ENCODE measurements at regions not wholly inside any gene's neighbourhood (a gene's known extent, or its start where the extent isn't known, plus 50 kb on each side); places are given as distances from the start of the nearest gene placed in this dataset.

DNA sequence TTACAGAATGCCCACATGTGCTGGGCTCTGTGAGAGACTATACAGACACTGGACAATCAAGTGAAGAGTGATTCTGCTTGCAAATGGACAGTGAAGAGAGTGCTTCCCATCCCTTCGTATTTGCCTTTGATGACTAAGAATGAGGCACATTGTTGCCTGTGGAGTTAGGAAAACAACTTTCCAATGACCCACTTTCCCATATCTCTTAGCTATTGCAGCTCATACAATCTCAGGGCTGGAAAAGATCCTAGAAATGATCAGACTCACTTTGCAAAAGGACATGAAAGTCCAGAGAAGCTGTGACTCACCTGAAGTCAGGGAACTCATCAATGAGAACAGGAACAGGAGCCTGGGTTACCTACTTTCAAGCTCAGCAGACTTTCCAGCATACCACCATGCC is 440.5 kb upstream of the TCF4 start:
- peak; percentile 31 for DNase-seq (ENCODE audit: low read depth)

DNA sequence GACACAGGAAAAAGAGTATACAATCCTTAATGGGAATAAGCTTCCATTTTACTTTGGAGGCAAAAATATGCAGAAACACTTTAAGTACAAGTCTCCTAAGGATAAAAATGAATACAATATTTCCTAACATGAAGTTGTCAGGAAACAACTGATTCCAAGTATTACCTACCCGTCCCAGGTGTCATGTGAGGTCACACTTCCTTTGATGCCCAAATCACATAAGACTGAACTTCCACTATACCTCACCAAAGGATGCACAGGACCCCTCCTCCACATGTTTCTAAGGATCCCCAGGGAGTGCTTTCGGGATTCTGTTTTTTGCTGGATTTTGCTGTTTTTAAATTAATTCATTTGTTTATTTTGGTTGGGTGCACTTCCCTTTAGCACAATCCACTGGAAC is 438.5 kb upstream of the TCF4 start:
- no peak for DNase-seq (ENCODE audit: low read depth)

DNA sequence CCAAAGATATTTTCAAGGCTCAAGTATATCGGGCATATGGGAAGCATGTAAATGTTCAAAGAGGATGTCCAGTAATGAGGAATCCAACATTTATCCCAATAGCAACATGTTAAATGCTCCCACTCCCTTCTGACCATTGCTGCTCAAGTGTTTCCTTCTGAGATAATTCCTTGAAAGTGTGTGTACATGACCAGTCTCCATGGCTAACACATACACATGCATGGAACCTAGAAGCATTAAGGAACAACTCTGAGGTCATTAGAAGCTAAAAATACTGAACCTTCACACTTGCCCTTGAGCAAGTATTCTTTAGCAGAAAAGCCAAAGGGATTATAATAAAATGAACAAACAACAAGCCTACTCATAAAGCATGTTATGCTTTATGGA is 433.8 kb upstream of the TCF4 start:
- no peak for DNase-seq (ENCODE audit: low read depth)

DNA sequence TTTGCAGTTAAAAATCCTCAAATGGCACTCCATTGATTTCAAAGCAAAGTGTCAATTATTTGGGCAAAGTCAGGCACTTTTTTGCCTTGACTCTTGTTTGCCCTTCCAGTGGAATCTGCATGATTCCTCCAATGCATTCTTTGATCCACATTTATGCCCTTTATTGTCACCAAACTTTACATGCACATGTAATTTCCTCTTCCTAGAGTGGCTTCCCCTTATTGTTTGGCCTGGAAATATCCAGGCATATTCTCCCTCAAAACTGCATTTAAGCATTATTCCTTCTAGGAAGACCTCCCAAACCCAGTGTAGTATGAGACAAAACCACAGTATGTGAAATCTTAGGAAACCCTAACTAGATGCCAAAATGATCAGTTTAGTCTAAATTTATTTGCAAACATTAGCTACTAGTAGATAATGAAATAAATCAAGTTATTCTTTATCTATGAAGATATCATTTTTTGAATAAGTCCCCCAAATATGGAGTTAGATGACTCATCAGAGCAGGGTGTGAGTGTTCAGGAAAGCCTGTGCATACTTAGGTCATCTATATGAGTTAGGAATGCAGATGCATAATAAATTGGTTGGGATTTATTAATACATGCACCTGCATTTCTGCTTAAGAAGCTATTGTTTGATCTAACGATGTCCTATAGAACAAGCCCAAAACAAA is 433.3 kb upstream of the TCF4 start:
- DNase-seq (ENCODE audit: low read depth): no peak

DNA sequence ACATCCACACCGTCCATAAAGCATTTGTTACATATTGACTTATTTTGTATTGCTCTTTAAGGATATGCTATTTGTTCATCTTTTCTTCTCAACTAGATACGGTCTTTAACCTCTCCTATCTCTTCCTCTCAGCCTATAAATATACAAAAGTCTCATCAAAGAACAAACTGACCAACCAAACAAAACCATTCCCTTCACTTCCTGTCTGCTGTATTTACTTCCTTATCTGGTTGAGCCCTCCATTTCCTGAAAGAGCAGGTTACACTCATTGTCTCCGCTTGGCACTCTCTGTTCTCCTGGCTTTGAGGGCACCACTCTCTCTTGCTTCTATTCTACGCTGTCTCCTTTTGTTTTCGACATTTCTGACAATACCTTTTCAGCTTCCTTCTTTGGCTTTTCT is 431.9 kb upstream of the TCF4 start:
- DNase-seq (ENCODE audit: low read depth): no peak

DNA sequence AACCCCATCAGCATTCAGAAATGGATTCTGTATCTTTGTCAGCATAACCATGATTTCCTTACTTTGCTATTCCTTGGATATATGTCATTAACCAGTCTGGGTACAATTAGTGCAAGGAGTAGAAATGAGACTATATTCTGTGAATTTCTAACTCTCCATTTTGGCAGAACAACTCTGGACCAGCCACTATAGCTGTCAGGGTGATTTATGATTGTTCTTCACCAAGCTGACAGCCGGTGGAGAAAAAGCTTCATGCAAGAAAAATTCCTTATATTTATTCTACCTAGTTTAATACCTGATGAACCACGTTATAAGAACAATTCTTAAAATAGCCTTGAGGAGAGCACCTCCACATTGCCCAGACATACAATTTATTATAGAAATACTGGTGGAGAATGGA is 431.2 kb upstream of the TCF4 start:
- DNase-seq (ENCODE audit: low read depth): no peak

DNA sequence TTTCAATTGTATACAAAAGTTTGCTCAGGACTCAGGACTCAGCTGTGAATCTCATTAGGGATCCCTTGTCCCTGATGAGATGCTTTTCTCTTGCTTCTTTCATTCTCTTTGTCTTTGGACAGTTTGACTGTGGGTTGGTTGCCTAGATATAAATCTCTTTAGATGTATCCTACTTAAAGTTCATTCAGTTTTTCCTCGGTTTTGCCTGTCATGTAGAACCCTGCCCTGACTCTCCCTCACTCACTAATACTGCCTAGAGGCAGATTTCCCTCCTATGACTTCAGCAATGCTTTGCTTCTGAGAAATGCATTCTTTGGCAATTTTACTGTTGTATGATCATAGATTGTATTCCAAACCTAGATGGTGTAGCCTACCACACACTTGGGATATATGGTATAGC is 421.4 kb upstream of the TCF4 start:
- no peak for DNase-seq (ENCODE audit: low read depth)

DNA sequence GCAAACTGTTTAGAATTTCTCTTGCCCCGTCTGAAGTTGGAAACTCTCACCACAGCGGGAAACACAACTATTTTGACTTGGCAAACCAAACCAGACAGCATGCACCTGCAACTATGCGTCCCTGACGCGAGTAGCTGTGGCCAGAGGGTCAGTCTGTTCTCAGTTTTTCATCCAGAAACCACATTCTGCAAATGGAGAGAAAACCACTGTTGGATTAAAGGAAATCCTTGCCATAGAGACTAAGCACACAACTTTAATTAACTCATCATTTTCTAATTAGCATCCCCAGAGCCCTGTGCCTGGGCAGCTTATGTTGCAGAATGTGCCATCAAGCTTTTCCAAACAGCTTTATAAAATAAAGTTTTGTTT is 415.7 kb upstream of the TCF4 start:
- no peak for DNase-seq (ENCODE audit: low read depth)

DNA sequence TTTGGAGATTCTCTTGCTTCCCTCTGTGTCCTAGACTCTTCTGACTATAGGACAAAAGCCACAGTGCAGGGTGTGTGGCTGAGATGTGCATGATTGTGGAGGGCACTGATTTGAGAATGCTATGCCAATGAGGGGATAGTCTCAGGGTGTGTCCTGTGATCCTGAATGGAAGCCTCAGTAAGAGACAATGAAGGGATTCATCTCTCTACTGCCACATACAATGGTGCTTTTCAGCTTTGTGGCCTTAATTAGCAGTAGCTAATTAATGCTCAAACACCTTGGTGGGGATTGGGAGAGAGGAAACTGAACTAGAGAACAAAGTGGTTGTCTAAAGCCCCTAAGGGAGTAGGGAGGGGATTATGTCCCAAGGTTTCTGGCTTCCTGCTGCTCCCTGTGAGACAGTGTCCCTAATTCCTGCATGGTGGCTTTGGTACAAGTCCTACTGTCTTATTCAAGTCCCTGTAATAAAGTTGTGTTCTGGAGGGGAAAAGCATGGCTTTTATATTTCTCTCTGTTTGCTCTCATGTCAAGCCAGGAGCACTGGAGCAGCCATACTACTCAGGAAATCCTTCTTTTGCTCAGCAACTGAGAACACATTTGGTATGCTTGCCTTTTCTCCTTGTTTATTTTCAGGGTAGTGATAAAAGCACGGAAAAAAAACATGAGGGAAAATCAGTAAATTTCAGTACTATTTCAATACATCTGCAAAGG is 415.2 kb upstream of the TCF4 start:
- no peak for DNase-seq (ENCODE audit: low read depth)

DNA sequence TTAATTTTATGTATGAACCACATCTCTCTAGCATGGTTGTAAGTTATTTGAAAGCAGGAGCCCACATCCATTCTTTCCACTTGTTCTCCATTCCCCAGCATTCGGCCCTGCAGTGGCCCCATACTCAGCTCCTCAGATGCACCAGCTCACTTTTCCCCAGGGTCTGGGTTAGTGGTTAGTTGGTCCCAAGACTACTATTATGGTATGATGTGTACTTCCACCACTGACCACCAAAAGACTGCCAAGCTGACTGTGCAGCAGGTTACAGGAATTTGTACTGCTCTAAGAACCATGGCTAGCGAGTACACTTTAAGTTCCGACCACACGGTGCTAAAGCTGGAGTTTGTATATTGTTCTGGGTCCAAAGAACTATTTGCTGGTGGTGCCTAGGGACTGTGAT is 413.6 kb upstream of the TCF4 start:
- DNase-seq (ENCODE audit: low read depth): peak; percentile 56

DNA sequence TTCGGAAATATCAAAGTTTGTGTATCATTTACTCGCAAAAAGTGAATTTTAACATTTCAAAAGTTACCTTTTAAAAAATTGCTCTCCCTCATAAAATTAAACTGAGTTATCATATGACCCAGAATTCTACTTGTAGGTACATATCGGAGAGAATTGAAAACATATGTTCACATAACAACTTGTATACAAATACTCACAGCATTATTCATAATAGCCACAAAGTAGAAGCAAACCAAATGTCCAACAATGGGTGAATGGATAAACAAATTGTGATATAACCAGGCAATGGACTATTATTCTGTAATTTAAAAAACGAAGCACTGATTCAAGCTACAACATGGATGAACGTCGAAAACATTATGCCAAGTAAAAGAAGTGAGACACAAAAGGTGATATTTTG is 412.0 kb upstream of the TCF4 start:
- DNase-seq (ENCODE audit: low read depth): no peak

DNA sequence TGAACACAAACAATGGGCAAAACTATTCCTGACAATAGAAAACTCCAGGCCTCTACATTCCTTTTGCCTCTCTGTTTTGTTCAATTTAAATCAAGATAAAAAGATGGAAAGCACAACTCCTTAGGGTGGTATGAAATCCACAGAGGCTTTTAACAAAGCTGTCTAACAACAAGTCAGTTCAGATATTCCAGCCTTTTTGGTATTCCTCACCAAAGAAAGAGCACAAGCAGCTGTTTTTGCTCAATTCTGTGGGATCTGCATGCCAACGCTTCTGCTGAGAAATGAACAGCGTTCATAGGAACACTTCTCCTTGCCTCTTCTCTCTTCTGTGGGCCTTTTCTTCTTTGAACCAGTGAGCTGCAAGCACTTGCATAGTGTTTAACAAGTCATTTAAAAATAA is 411.6 kb upstream of the TCF4 start:
- no peak for DNase-seq (ENCODE audit: low read depth)

DNA sequence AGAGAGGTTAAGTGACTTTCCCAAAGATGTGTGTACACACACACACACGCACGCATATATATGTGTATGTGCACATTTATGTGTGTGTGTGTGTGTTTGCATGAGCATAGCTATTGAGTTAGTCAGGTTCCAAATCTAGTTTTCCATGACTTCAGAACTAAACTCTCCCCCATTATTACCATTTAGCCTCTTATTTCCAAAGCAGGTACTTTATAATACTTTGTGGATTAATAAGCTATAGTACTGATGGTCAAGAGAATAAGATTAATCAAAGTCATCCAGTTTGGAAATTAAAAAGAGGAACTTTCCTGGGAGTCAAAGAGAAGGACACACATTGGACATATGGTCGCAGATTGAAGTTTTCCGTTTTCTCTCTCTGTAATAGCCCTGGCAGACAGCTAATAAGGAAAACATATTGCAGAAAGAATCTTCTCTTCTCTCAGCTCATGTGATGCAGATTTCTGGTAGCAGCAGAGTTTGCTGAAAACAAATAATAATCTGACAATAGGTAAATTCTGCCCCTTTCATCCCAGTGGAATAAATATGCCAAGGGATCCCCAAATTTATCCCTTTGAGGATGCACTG is 410.9 kb upstream of the TCF4 start:
- DNase-seq (ENCODE audit: low read depth): no peak

DNA sequence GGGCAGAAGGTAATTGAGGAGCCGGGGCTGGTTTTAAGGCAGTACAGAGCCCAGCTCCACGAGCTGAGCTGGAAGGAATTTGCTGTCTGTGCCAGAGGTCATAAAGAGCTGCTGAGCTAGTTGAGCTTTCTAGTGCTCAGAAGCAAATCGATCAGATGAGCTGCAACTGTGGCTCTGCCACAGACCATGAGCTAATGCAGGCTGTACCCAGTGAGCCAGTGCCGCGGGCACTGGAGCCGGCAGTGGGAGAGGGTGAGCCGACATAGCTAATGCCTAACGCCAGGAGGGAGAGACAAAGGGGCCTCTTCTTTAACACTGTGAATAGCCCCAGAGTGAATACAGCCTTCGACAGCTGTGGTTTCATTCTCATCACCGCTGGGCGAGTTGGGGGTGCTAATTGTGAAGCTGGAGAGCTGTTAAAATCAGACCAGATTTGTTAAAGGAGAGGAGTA is 410.1 kb upstream of the TCF4 start:
- DNase-seq (ENCODE audit: low read depth): peak; percentile 30

DNA sequence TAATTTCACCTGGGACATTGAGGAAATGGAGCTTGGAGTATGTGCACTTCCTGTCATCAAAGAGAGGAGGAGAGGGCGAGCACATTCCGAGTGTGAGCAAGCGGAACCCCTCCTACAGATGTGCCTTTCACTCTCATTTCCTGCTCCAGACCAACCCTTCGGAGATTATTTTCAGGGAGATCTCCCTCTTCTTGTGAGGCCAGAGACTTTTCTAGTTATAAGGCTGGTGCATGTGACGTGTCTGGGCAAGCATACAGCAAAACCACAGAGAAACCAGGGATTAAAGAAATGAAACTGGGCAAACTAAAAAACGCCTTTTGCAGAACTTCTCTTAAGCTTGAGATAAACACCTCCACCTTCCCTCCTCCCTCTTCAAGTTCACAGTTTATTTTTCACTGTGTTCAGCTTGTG is 409.2 kb upstream of the TCF4 start:
- DNase-seq (ENCODE audit: low read depth): no peak

DNA sequence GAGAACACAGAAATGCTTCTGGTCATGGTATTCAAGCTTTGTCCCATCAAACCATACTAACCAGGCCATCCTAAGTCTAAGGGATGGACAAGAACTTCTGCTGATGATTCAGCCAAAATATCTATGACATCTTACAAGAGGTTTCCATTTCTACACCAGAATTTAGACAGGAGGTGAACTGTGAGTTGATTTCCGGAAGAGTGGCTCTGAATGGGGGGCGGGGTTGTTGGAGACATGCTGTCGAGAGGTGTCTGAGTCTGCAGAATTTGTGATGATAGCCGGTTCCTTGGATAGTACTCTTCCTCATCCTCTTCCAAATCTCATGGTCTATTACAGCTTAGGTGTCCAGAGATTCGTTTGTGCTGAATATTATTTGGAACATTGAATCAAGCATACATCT is 408.7 kb upstream of the TCF4 start:
- no peak for DNase-seq (ENCODE audit: low read depth)

DNA sequence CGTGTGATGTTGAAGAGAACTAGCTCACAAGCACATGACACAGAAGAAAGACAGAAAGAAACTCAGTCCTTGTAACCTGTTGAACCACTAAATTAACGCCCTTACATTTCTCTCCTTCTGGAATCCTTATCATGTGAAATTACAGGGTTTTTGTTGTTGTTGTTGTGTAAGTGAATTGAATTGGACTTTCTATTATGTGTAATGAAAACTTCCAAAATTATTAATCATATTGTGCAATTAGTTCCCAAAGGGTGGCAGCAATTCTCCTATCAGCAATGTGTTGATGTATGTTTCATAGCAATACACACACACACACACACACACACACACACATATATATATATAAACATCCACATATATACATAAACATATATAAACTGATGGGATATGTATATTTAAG is 402.2 kb upstream of the TCF4 start:
- DNase-seq (ENCODE audit: low read depth): no peak

DNA sequence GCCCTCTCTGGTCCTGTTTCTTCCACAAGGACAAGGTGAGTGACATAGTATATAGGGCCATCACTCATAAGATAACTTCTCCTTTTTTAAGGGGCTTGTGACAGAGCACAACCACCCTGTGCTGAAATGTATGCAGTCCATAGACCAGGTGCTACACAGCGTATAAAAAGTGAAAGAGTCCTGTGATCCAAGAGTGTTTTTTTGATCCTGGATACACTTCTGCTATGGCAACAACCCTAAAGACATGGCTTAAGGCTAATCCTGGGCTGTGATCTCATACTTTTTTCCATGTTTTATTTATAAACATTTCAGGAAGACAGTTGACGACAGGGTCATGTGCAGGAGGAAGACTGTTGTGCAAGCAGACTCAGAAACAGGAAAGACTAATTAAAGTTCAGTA is 400.5 kb upstream of the TCF4 start:
- DNase-seq (ENCODE audit: low read depth): no peak

DNA sequence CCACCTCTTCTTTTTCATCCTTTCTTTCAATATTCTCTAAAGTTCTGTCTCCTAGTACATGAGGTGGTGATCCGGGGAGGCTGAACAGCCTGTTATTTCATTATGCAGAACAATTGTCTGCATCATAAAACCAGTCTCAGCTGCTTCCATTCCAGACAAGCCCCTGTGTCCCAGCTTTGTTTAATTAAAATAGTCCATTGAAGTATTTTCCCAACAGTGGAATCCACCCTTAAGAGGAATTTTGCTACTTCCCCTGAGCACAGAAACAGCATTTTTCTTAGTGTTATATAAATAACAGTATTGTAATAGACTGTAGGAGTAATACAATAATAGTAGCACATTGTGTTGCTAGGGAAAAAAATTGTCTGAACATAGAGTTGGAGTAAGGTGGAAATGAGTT is 395.4 kb upstream of the TCF4 start:
- no peak for DNase-seq (ENCODE audit: low read depth)

DNA sequence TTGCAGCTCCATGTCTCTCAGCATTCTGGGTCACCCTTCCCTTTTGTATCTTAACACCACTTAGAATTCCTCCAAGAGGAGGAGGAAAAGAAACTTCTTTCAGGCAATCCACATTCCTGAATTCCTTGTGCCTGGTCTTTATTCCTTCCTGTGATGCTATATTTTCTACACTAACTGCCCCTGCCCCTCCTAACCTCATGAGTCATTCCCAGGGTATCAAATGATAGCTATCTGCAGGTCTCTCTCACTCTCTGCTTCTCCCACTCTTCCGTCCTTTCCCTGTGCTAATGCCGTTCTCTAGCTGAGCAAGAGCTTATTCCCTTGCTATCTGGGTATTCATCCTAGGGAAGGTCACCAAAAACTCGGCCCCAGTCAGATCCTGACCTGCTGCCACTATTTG is 395.0 kb upstream of the TCF4 start:
- DNase-seq (ENCODE audit: low read depth): peak; percentile 50

DNA sequence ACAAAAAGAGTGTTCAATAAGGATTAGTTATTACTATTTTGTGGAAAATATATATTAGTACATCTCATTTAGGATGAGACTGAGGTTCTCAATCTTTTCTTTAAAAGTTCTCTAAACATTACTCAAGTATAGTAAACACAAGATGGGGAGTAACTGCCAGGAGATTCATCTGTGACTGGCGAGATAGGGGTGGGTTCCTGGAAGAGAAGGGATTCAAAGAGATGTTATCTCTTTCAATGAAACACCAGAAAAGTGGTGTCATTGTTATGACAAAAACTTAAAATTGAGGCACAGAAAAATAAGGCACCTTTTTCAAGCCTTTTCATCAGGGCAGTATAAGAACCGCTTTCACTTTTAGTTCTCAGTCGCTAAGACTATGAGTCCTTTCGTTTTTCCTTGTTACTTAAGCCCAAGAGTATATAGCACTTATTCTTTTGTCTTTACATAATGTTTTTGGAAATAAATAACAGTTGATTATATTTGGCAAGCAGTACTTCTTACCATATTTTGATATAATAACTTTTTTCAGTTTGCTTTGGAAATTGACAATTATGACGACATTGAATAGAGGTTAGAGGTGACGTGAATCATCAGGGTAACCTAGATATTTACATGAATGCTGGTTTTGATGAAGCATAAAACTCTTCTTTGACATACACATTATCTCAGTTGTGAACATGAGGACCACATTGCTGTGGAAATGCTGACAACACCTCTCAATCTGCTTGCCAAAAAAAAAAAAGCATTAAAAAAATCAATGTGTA is 393.9 kb upstream of the TCF4 start:
- DNase-seq (ENCODE audit: low read depth): no peak

DNA sequence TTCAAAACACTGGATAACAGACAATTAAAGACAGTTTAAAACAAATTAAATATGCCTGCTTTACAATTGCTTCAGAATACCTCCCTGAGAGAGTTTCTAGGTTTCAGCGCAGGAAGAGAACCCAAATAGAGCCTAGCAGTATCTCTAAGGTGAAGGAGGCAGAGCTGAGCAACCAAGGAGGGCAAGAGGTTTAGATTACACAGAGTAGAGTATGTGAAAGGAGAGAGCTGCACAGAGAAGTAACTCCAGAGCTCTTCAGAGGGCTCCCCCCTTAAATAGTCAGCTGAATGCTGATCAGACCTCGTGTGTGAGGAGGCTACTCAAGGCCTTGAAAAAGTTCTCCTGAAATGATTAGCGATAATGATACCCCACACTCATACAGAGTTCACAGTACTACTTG is 386.5 kb upstream of the TCF4 start:
- DNase-seq (ENCODE audit: low read depth): no peak

DNA sequence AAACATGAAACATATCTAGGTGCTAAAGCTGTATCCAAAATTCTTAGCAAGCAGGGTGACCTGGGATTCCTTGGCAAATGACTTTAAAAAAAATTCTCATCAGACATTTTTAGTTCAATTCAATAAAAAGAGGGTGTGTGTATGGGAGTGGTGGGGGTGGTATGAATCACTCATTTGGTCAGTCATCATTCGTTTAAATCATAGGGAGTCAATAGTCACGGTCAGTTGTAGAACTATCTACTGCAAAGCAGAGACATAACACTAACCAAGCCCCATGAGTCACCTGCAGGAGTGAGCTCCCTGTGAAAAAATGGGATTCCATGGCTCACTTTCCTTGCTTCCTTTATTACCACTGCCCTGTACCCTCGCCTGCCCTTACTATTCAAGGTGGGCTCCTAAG is 380.6 kb upstream of the TCF4 start:
- no peak for DNase-seq (ENCODE audit: low read depth)

All from LHCN-M2 (cell line).